ENCODE measurements at regions not wholly inside any gene's neighbourhood (a gene's known extent, or its start where the extent isn't known, plus 50 kb on each side); places are given as distances from the start of the nearest gene placed in this dataset.
A peak's percentile ranks its signal among the peaks of the same experiment; 100 is the strongest.

DNA sequence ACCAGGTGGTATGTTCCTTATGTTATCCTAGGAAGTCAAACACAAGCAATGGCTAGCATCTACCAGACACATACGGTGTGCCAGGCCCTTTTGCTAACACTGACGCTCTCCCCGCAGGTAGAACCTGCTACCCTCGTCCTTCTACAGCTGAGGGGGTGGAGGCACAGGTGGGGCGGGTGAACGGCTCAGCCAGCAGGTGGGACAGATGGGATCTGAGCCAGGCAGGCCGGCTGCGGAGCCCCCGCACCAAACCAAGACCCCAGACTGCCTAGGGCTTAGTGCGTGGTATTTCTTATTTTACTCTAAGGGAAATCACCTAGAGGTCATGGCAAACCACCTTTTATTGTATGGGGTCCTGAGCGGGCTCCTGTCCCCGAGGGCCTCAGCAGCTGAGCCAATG is 53.9 kb upstream of the PCSK6 start:
- no peak for TF ChIP-seq CTCF (IDR thresholded peaks at IDR 0.05)
- intact Hi-C loops (cut with DNase I): no loop called here
- Histone ChIP-seq H3K9me3 (no peaks in the 10 kb centered on the region), H3K4me1 (no peaks in the 10 kb centered on the region), H3K27ac (no peak overlapping the region), H3K36me3 (no peaks in the 10 kb centered on the region), H3K4me3 (no peak overlapping the region), H3K27me3 (peaks cover 5% of the 10 kb centered on the region)
- ATAC-seq (no peak), DNase-seq (no peak)

DNA sequence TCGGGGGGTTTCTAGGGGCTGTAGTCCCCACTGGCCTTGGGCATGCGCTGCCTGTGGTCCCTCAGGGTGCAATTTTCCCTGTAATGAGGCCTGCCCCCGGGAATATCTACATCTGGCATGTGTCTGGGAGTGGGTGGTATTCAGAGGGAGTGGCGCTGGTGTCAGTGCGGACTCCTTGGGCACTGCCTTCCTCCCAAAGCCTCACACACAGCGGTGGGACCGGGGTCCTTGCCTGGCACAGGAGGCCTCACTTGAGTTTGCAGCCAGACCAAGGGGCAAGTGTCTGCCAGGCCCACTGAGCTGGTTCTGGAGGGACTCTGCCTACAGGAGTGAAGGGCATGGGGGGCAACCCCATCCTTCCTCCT is 53.5 kb upstream of the PCSK6 start:
- H3K27me3 ChIP-seq: peaks cover 4% of the 10 kb centered on the region
- no peak for TF ChIP-seq CTCF (IDR thresholded peaks at IDR 0.05)
- H3K36me3 ChIP-seq: no peaks in the 10 kb centered on the region
- intact Hi-C loops (cut with DNase I): no loop called here
- no peak overlapping the region for H3K27ac ChIP-seq
- H3K9me3 ChIP-seq: no peaks in the 10 kb centered on the region
- DNase-seq (no peak), ATAC-seq (no peak)
- H3K4me1 ChIP-seq: no peaks in the 10 kb centered on the region
- H3K4me3 ChIP-seq: no peak overlapping the region

- Histone ChIP-seq H3K36me3 (no peaks in the 10 kb centered on the region), H3K4me3 (no peak overlapping the region), H3K27me3 (no peaks in the 10 kb centered on the region), H3K9me3 (no peaks in the 10 kb centered on the region), H3K4me1 (no peaks in the 10 kb centered on the region), H3K27ac (no peak overlapping the region)
- DNase-seq (no peak), ATAC-seq (peak; percentile 38)
- intact Hi-C loops (cut with DNase I): no loop called here
- no peak for TF ChIP-seq CTCF (IDR thresholded peaks at IDR 0.05)
Observed at GRCh38 chr15:101542306-101543025, 53.0 kb upstream of the PCSK6 start.

GRCh38 chr15:101541501-101542292 is 52.2 kb upstream of the PCSK6 start:
- ATAC-seq (no peak), DNase-seq (no peak)
- H3K9me3 ChIP-seq: no peaks in the 10 kb centered on the region
- no peaks in the 10 kb centered on the region for H3K27me3 ChIP-seq
- no peak overlapping the region for H3K27ac ChIP-seq
- H3K4me3 ChIP-seq: no peak overlapping the region
- no peak for TF ChIP-seq CTCF (IDR thresholded peaks at IDR 0.05)
- intact Hi-C loops (cut with DNase I): no loop called here
- H3K36me3 ChIP-seq: no peaks in the 10 kb centered on the region
- H3K4me1 ChIP-seq: no peaks in the 10 kb centered on the region

DNA sequence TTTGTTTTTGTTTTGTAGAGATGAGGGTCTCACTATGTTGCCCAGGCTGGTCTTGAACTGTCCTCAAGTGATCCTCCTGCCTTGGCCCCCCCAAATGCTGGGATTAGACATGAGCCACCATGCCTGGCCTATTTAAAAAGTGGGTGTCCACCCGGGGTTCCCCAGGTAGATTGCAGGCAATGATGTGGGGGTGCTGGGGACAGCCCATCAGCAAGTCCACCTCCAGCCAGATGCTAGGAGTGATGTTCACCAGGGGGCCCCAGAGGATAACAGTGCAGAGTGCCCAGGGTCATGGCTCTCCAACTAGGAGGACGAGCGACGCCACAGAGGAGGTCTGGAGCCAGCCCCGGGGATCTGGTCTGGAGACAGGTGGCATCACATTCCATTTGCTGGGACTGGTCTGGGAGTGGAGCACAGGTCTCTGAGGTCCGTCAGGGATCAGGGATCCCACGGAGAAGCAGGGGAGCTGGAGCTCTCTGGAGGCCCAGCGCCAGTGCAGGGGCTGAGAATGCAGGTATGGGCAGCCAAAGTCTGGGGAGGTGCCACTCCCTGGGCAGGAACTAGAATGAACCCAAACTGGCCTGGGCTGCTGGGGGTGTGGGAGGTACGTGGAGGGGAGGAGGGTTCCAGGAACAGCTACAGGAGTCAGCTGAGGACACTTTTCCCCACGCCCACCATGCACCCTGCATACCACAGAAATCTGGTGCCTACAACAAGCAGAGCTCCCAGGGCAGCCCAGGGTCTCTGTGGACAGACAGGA is 51.2 kb upstream of the PCSK6 start:
- intact Hi-C loops (cut with DNase I): no loop called here
- Histone ChIP-seq H3K9me3 (no peaks in the 10 kb centered on the region), H3K4me3 (no peak overlapping the region), H3K27me3 (no peaks in the 10 kb centered on the region), H3K36me3 (no peaks in the 10 kb centered on the region), H3K4me1 (no peaks in the 10 kb centered on the region), H3K27ac (no peak overlapping the region)
- no peak for TF ChIP-seq CTCF (IDR thresholded peaks at IDR 0.05)
- no peak for DNase-seq
- no peak for ATAC-seq
